ENCODE measurements at regions not wholly inside any gene's neighbourhood (a gene's known extent, or its start where the extent isn't known, plus 50 kb on each side); places are given as distances from the start of the nearest gene placed in this dataset.

DNA sequence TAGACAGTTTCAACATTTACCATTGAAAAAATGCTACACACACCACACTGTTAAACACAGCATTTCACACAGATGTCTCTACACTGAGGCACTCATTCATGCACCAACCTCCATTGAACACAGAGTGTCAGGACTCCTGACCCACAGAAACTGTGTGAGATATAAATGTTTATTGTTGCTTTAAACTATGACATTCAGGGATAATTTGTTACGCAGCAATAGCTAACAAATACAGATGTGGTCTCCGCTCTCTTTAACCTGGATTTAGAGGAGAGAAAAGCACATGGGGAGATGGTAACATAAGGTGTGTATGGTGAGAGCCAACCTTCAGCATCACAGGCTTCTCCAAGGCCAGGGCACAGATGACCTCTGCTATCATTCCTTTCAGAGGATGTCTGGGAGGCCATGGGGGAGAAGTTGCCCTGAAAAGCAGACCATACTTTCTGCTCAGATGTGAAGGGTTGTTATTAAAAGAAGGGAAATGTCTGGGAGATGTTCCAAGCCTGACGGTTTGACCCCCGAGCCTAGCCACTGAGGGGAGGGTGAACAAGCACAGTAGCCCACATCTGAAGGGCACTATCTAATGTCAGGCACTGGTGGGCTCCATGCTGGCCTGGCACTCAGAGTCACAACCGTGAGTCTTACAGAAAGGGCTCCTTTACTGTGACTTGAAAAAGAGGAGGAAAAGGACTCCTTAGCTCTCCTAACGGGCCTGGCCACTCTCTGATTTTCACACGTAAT, 284.5 kb upstream of the TLE3 start:
- Mint-ChIP-seq H3K4me1 (ENCODE audit: low read depth) (peaks cover 8% of the 10 kb centered on the region), H3K4me3 (ENCODE audit: low read depth) (no peak overlapping the region), H3K36me3 (ENCODE audit: insufficient read depth) (no peaks in the 10 kb centered on the region), H3K9me3 (ENCODE audit: low read depth) (no peaks in the 10 kb centered on the region), H3K27ac (no peak overlapping the region), H3K27me3 (peaks cover 32% of the 10 kb centered on the region)
- DNase-seq (ENCODE audit: low spot score, unreplicated experiment) = no peak
- TF ChIP-seq, protein P1, sequence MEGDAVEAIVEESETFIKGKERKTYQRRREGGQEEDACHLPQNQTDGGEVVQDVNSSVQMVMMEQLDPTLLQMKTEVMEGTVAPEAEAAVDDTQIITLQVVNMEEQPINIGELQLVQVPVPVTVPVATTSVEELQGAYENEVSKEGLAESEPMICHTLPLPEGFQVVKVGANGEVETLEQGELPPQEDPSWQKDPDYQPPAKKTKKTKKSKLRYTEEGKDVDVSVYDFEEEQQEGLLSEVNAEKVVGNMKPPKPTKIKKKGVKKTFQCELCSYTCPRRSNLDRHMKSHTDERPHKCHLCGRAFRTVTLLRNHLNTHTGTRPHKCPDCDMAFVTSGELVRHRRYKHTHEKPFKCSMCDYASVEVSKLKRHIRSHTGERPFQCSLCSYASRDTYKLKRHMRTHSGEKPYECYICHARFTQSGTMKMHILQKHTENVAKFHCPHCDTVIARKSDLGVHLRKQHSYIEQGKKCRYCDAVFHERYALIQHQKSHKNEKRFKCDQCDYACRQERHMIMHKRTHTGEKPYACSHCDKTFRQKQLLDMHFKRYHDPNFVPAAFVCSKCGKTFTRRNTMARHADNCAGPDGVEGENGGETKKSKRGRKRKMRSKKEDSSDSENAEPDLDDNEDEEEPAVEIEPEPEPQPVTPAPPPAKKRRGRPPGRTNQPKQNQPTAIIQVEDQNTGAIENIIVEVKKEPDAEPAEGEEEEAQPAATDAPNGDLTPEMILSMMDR (IDR thresholded peaks at IDR 0.05; ENCODE audit: unreplicated experiment) = no peak

DNA sequence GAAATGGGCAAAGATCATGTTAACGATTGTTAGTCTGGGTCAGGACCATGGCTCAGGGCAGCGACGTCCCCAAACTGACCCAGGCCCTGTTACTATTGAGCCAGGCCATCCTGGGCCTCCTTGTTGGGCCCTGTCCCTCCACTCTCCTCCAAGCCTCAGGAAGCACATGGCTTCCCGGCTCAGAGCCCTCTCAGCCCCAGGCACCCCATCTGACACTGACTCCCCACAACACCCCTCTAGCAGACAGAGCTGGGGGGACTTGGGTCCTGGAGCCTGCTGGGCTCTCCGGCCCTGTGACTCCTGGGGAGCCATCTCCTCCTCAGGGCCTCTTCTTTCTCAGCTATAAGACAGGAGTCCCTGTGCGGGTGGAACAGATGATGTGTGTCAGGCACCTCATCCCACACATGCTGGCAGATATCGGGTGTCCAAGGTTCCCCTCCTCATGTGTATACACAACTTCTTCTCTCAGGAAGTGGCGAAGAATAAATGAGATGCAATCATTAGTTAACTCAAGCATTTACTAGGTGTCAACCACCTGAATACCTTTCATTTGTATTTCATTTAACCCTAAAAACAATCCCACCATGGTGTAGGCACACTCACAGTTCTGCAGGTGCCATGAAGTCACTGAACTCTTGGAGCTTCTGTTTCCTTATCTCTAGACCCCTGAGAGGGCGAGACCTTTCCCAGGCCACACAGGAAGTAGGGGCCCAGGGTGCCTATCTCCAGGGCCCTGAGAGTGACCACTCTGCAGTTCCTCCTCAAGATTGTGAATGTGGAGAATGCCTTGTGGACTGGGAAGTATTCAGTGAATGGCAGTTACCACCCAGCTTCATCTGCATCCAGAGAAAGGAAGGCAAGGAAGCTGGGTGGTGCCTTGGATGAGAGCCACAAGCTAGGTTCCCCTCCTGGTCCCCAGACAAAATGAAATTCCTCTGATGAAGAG, 282.5 kb upstream of the TLE3 start:
- peaks cover 44% of the 10 kb centered on the region for H3K27me3 Mint-ChIP-seq
- TF ChIP-seq, protein P1 (IDR thresholded peaks at IDR 0.05; ENCODE audit: unreplicated experiment) = no peak

DNA sequence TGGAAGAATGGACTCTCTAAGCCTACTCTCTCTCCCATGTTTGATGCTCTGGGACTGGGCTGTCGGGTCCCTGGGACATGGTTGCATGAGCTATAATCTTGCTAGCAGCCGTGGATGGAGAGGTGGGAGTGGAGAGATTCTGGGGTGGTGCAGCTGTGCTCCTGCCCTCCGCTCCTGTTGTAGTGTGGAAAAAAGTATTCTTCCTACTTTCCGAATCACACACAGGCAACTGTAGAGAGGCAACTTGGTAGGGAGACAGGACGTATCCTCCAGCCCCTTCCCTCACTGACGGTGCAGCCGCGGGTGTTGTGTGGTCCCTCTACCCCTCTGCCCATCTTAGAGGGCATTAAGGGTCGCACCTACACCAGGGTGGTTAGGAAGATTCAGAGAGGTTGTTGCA, 281.4 kb upstream of the TLE3 start:
- no peak for DNase-seq (ENCODE audit: low spot score, unreplicated experiment)

More for the DNA sequence above, 282.5 kb upstream of the TLE3 start:
- Mint-ChIP-seq H3K4me3 (ENCODE audit: low read depth) (no peak overlapping the region), H3K4me1 (ENCODE audit: low read depth) (peaks cover 20% of the 10 kb centered on the region), H3K36me3 (ENCODE audit: insufficient read depth) (no peaks in the 10 kb centered on the region), H3K27ac (no peak overlapping the region), H3K9me3 (ENCODE audit: low read depth) (no peaks in the 10 kb centered on the region)
- DNase-seq (ENCODE audit: low spot score, unreplicated experiment) = no peak

DNA sequence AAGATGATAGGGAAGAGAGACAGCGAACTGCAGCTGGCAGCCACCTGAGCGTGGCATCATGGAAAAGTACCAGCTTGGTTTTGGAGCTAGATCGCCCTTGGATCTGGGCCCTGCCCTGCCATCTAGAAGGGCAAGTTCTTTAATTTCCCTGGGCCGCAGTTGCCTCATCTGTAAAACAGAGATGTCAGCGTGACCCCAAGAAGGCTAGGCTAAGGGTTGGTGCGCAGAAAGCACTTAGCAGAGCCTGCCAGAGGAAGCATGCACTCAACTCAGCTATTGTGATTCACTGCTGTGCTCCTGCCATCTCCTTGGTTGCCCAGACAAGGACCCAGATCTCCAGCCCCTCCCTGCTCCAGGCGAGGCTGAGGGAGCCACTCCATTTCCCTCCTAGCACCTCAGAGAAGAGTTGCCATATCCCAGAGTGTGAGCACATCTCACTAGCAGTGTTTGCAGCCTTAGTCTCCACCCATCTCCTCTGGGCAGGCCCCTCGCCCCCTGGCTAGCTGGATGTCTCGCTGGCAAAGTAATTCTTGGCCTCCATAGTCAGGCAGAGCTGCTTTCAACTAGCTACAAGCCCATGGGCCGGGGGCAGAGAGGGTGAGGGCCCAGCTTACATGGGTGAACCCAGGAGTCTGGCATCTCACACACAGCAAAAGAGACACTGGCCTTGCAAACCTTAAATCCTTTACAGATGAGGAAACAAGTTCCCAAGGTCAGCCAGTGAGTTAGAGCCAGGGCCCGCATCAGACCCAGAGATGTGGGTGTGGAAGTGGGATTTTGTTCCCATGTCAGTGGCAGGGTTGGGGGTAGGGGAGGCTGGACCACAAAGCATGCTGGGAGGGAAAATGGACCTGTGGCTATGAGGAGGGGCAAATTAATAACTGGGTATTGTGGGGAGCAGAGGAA, 280.7 kb upstream of the TLE3 start:
- no peaks in the 10 kb centered on the region for H3K9me3 Mint-ChIP-seq (ENCODE audit: low read depth)
- no peaks in the 10 kb centered on the region for H3K36me3 Mint-ChIP-seq (ENCODE audit: insufficient read depth)
- peaks cover 20% of the 10 kb centered on the region for H3K4me1 Mint-ChIP-seq (ENCODE audit: low read depth)
- H3K27ac Mint-ChIP-seq = no peak overlapping the region
- TF ChIP-seq, protein P1 (IDR thresholded peaks at IDR 0.05; ENCODE audit: unreplicated experiment) = no peak
- DNase-seq (ENCODE audit: low spot score, unreplicated experiment) = no peak
- H3K27me3 Mint-ChIP-seq = peaks cover 55% of the 10 kb centered on the region
- no peak overlapping the region for H3K4me3 Mint-ChIP-seq (ENCODE audit: low read depth)

More for the DNA sequence above, 281.4 kb upstream of the TLE3 start:
- TF ChIP-seq, protein P1 (IDR thresholded peaks at IDR 0.05; ENCODE audit: unreplicated experiment) = no peak
- H3K9me3 Mint-ChIP-seq (ENCODE audit: low read depth) = no peaks in the 10 kb centered on the region
- peaks cover 55% of the 10 kb centered on the region for H3K27me3 Mint-ChIP-seq
- H3K4me1 Mint-ChIP-seq (ENCODE audit: low read depth) = peaks cover 20% of the 10 kb centered on the region
- no peak overlapping the region for H3K27ac Mint-ChIP-seq
- no peaks in the 10 kb centered on the region for H3K36me3 Mint-ChIP-seq (ENCODE audit: insufficient read depth)
- no peak overlapping the region for H3K4me3 Mint-ChIP-seq (ENCODE audit: low read depth)

Measured in progenitor cell of endocrine pancreas (in vitro differentiated cells).